Fibroblast of skin of scalp (primary cell): ENCODE measurements at regions not wholly inside any gene's neighbourhood (a gene's known extent, or its start where the extent isn't known, plus 50 kb on each side); places are given as distances from the start of the nearest gene placed in this dataset.
A peak's percentile ranks its signal among the peaks of the same experiment; 100 is the strongest.
"Not testable (repeated sequence)": the region's sequence is repeated elsewhere in the genome, so short reads cannot be mapped to it uniquely, and the experiment has no call there.

ENCODE experiments used
- DNase-seq: peaks from one replicate; pipeline ENCODE4 v3.0.0-alpha.2; 2013

- no peak for DNase-seq
These were observed 63.0 kb downstream of the HLX start for GRCh38 chr1:220942278-220942677.

DNA sequence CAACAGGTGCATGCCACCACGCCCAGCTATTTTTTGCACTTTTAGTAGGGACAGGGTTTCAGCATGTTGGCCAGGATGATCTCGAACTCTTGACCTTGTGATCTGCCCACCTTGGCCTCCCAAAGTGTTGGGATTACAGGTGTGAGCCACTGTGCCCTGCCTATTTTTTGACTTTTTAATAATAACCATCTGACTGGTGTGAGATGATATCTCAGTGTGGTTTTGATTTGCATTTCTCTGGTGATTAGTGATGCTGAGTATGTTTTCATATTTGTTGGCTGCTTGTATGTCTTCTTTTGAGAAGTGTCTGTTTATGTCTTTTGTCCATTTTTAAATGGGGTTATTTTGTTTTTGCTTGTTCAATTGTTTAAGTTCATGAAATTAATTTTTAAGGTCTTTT, 63.7 kb downstream of the HLX start:
- not testable (repeated sequence) for DNase-seq

GRCh38 chr1:220943319-220943996, 64.2 kb downstream of the HLX start:
- DNase-seq, result no peak

DNA sequence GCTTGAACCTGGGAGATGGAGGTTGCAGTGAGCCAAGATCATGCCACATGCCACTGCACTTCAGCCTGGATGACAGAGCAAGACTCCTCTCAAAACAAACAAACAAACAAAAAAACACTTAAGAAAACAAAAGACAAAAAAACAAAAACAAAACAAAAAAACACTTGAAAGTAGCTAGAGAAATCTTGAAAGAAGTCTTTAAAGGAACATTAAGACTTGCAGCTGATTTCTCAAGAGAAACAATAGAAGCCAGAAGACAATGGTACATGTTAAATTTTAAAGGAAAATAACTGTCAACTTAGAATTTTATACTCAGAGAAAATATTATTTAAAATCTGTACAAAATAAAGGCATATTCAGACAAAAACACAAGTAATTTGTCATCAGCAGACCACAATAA, 71.3 kb downstream of the HLX start:
- DNase-seq, result no peak

DNA sequence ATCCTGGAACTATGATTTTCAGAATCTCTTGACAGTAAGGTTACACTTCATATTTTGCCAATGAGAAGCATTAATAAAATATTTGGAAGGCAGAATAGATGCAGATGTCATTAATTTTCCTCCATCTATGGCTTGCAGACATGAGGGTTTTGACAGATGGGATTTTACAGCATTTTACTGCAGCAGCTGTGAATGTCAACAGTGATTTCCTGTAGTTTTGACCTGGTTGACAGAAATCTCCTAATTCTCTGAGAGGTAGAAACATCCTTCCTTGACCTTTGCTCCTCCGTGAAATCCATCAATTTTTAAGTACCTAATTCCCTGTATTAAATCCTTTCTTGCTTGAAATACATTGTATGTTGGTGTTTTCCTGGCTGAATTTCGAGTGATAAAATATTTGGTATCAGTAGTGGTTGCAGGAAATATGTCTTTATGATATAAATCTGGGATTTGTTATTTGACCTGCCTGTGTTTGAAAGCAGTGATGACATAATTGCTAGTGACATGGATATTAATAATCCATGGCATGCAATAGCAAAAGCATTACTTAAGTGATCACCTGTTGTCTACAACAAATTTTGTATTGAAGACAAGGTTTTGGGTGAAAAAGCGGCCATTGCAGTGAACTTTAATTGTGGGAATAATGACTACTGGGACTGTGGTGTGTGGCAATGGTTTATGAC, 73.9 kb downstream of the HLX start:
- DNase-seq, result no peak

DNA sequence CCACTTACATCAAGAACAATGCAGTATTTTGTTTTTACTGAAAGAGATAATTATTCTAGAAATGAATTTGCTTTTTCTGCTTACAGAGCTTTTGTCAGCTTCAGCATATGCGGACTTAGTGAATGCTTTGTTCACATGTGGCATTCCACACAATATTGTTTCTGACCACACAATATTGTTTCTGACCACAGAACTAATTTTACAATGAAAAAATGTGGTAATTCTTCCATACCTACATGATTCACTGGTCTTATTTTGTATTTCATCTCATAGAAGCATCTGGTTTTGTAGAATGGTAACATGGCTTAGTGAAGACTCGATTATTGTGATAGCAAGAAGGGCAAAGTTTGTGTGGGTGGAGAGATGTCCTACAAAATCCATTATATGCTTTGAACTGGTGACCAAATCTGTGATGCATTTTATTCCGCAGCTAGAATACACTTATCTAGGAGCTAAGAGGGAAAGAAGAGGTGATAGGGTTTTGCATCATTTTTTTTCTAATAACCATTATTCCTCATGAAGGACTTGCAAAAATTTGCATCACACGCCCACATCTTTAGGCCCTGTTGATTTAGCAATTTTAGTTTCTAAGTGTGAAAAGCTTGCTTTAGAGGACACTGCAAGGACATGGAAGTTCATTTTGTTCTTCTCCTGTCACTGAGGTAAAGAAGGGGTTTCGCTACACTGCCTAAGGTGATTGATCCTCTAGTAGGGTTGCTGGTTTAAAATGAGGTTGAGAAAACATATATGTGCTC, 75.3 kb downstream of the HLX start:
- peak; percentile 29 for DNase-seq

DNA sequence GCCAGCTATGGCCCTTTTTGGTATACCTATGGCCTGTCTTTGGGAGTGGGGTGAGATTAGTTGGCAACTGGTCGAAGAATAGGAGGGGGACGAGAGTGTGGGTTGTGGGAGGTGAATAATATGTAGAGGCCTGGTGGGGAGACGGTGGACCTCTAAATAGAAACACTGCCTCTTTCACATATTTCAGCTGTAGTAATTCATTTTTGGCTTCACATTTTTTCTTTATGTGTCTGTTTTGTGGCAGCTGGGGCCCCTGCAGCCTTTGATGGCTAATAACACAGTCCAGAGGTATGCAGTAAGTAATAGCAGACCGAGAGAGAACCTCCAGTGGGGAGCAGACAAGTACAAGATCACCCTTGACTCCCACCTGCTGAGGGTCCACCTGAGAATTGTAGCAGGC, 75.9 kb downstream of the HLX start:
- peak; percentile 25 for DNase-seq

DNA sequence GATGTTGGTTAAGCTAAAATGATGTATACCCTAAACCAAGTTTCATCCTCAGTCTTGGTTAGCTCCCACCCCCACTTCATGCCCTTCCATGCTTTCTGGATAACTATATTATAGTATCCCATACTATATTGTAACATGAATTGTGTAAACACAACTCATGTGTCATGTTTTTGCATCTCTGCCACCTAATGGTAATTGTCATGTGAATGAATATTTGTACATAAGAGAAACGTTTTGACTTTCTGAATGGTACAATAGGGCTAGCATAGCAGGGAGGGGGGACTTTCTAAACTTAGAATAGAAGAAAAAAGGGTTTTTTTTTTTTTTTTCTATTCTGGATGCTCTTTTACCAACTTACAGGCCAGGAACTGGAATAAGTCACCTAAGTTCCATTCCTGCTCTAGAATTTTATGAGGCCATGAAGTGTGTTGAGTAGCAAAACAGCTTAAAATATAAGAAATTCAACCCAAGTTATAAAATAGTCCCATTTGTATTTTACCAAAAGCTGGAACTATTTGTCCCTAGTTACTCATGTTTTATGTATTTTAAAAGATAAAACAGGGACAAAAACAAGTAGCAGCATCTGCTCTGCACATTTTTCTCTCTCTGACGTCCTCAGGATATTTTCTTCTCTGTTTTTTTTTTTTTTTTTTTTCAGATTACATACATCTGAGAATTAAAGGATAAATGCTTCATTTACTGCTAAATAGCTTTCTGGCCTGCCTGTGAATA, 77.4 kb downstream of the HLX start:
- DNase-seq, result no peak

- DNase-seq, result peak; percentile 98
These were observed 78.0 kb downstream of the HLX start for GRCh38 chr1:220957233-220957605.

- DNase-seq, result no peak
These were observed 79.0 kb downstream of the HLX start for GRCh38 chr1:220958234-220958633.

DNA sequence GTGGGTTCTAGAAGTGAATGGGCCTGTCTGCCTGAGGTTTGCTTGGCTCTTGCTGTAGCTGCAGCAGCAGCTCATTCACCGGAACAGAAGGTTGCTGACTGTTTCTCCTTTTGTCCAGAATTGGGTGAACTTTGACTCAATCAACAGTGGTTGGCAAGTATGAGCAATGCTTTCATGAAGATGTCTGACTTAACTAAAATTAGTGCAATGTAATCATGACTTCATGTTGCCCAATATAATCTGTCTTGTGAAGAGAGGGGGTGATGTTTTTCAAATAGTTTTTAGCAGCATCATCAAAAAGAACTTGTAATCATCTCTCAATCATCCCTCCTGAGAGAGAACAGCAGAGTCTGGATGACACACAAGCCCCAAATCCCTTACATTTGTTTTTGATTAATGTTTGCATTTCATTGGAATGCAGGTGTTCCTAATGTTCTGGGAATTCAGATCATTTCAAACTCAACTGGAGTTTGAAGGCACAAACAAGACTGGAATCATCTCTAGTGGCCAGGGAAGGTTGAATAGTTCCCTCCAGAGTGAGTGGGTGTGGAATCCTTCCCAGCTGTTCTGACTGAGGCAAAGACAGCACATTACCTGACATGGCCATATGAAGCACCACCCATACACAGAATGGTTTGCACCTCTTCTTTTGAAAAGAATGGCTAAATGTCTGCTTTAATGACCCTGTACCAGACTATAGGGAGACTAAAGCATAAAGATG, 82.9 kb downstream of the HLX start:
- DNase-seq, result peak; percentile 96

DNA sequence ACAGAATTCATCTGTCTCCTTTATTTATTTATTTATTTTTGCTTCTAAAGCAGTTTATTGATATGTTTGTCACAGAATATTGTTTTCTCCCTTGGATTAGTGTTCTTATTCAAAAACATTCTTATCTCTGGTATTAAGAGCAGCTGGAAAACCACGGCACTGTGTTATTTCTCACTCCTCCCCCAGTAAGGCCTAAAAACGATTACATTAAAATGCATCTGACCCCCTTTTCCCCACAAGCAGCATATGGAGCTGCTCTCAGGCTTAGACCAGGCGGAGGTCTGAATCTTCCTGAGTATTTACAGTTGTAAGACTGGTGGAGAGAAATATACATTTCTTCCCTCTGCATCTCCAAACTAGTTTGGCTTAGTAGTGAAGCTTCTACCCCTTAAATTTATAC, 86.8 kb downstream of the HLX start:
- DNase-seq, result no peak

DNA sequence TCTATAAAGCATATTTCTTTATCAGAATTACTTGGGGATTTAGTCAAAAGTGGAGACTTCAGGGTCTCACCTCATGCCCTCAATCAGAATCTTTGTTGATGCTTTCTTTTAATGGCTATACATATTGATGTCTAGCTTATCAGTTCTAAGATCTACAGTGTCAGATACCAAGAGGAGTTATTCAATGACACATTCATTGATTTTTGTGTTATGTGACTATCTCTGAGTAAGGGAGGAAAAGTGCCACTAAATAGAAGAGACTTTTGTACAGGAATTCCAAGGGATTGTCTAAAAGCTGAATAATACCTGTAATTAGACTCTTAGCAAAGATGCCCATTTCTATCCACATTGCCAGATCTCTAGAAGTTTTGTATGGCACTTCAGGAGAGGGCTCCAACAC, 87.2 kb downstream of the HLX start:
- DNase-seq, result no peak

GRCh38 chr1:220966881-220967611, 87.8 kb downstream of the HLX start:
- no peak for DNase-seq

DNA sequence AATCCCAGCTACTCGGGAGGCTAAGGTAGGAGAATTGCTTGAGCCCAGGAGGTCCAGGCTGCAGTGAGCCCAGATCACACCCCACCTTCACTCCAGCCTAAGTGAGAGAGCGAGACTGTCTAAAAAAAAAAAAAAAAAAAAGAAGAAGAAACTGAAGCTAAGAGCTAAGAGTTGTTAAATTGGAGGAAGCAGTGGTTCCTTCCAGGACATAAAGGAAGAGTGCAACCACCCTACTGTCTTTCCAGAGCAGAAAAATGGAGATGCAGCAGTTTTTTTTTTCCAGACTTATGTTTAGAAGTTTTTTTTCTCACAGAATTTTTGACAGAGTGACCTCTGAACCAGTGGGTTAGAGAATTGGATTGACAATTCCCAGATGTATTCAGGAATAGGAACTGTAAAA, 88.7 kb downstream of the HLX start:
- DNase-seq, result no peak

DNA sequence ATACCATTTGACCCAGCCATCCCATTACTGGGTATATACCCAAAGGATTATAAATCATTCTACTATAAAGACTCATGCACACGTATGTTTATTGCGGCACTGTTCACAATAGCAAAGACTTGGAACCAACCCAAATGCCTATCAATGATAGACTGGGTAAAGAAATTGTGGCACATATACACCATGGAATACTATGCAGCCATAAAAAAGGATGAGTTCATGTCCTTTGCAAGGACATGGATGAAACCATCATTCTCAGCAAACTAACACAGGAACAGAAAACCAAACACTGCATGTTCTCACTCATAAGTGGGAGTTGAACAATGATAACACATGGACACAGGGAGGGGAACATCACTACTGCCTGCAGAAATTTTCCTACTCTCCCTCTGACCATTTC, 90.0 kb downstream of the HLX start:
- not testable (repeated sequence) for DNase-seq

GRCh38 chr1:220970311-220970710, 91.1 kb downstream of the HLX start:
- DNase-seq, result no peak

DNA sequence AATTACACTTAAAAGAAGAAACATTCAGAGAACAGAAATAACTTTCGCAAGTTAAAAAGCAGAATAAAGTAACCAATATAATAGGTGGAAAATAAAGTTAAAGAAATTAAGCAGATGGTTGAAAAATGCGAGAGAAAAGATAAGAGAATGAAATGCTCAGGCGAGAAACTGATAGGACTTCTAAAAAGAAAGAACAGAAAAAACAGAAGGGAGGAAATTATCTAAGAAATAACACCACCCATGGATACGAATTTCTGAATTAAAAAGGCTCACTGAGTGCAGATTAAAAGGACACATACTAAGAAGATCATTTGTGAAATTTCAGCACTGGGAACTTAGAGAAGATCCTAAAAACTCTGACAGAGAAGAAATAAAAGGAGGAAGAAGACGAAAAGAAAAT, 92.0 kb downstream of the HLX start:
- no peak for DNase-seq

DNA sequence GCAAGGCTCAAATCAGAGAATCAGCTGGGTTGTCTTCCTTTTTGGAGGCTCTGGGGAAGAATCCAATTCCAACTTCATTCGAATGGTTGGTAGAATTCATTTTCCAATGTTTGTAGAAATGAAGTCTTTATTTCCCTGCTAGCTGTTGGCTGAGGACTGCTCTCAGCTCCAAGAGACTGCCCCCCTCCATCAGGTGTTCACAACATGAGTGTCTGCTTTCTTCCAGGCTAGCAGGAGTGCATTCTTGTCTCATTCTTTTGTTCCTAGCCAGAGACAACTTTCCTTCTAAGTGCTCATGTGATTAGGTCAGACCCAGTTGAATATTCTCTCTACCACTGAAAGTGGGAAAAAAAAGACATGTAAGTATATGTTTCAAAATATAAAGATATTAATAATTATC, 95.2 kb downstream of the HLX start:
- DNase-seq, result no peak

DNA sequence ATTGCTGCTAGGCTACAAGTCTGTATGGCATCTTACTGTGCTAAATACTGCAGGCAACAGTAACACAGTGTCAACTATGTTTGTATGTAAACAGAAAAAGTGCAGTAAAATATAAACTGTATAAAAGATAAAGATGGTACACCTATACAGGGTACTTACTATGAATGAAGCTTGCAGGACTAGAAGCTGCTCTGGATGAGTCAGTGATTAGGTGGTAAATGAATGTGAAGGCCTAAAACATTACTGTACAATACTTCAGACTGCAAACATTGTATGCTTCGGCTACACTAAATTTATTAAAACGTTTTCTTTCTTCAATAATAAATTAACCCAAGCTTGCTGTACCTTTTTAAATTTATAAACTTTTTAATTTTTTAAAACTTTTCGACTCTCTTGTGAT, 97.1 kb downstream of the HLX start:
- no peak for DNase-seq

GRCh38 chr1:220979371-220979770, 100.1 kb downstream of the HLX start:
- DNase-seq, result no peak

DNA sequence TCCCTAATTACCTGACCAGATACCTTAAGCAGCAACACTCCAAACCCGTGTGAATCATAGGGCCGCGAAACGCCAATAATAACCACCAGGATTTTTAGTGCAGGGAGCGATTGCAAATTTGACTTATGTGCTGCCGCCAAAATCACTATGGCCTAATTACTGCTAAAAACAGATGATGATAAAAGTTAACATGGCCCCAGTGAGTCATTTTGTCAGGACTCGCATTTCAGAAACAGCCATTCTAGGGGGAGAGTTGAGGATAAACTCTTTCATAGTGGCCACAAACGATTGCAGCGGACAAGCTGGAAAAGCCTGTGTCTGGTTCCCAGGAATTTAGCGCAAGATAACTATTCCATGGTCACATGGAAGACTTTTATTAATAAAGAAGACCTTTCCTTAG, 103.4 kb downstream of the HLX start:
- no peak for DNase-seq
